ENCODE measurements at regions not wholly inside any gene's neighbourhood (a gene's known extent, or its start where the extent isn't known, plus 50 kb on each side); places are given as distances from the start of the nearest gene placed in this dataset.
A peak's percentile ranks its signal among the peaks of the same experiment; 100 is the strongest.

DNA sequence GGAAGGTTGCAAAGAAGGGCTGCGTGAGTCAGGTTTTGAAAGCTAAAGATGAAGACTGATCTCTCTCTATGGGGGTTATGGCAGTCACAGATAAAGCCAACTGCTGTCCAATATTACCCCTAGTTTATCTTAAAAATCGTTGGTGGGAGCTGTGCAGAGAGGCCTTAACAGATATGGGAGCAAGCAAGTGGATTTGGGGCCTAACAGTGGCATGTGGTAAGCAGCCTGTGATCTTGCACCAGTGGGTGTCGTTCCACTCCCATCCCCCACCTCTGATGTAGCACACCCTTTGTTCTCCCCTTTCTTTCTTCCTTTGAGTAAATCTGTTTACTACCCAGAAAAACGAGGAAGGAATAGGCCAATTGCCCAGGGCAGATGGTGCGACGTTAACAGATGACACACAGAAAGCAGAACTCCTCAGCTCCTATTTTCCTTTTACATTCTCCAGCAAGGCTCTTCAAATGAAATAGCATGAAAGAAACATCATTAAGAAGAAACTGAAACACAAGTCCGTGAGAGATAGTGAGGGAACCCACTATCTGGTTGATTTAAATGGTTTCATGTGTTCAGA is 274.1 kb upstream of the CITED2 start:
- no peak for DNase-seq
- H3K27me3 Mint-ChIP-seq (ENCODE audit: unreplicated experiment) = no peaks in the 10 kb centered on the region
- H3K4me3 Mint-ChIP-seq (ENCODE audit: unreplicated experiment) = no peak overlapping the region
- peak overlapping the region; percentile 93 for H3K27ac Mint-ChIP-seq (ENCODE audit: unreplicated experiment)
- peaks cover 22% of the 10 kb centered on the region for H3K4me1 Mint-ChIP-seq (ENCODE audit: low read depth, unreplicated experiment)
- peaks cover 4% of the 10 kb centered on the region for H3K36me3 Mint-ChIP-seq (ENCODE audit: unreplicated experiment)
- TF ChIP-seq CTCF (IDR thresholded peaks at IDR 0.05; ENCODE audit: partially characterized antibody, unreplicated experiment) = no peak
- no peaks in the 10 kb centered on the region for H3K9me3 Mint-ChIP-seq (ENCODE audit: unreplicated experiment)

DNA sequence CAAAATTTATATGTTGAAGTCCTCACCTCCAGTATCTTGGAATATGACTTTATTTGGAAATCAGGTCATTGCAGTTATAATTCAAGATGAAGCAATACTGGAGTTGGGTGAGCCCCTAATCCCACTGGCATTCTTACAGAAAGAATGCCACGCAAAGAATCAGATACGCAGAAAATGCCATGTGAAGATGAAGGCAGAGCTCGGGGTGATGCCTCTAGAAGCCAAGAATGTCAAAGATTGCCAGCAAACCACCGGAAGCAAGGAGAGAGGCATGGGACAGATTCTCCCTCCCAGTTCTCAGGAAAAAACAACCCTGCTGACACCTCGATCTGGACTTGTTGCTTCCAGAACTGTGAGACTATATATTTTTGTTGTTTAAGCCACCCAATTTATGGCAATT is 273.4 kb upstream of the CITED2 start:
- Mint-ChIP-seq H3K4me1 (ENCODE audit: low read depth, unreplicated experiment) (peaks cover 22% of the 10 kb centered on the region), H3K36me3 (ENCODE audit: unreplicated experiment) (peaks cover 4% of the 10 kb centered on the region), H3K27ac (ENCODE audit: unreplicated experiment) (peak overlapping the region; percentile 93), H3K9me3 (ENCODE audit: unreplicated experiment) (no peaks in the 10 kb centered on the region), H3K4me3 (ENCODE audit: unreplicated experiment) (no peak overlapping the region), H3K27me3 (ENCODE audit: unreplicated experiment) (no peaks in the 10 kb centered on the region)
- TF ChIP-seq CTCF (IDR thresholded peaks at IDR 0.05; ENCODE audit: partially characterized antibody, unreplicated experiment) = no peak
- DNase-seq = no peak

DNA sequence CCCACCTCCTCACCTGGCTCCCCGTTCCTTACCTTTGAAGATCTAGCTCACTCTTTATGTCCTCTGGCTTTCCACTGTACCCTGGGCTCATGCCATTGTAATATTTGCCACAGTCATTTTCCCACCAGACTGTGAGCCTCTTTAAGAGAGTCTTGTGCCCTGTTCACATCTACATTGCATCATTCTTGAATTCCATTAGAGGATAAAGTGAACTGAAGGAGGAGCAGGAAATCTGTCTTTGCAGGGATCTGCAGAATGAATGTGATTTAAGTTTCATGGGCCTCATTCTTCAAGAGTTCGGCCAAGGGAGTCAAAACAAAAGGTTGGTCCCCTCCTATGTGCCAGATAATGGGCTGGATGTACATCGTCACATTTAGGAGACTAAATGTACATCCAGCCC is 272.6 kb upstream of the CITED2 start:
- Mint-ChIP-seq H3K4me3 (ENCODE audit: unreplicated experiment) (no peak overlapping the region), H3K27me3 (ENCODE audit: unreplicated experiment) (no peaks in the 10 kb centered on the region)

GRCh38 chr6:139644821-139645220 is 270.4 kb upstream of the CITED2 start:
- no peak for DNase-seq
- peaks cover 4% of the 10 kb centered on the region for H3K36me3 Mint-ChIP-seq (ENCODE audit: unreplicated experiment)
- no peak overlapping the region for H3K27ac Mint-ChIP-seq (ENCODE audit: unreplicated experiment)
- no peak overlapping the region for H3K4me3 Mint-ChIP-seq (ENCODE audit: unreplicated experiment)
- peaks cover 16% of the 10 kb centered on the region for H3K4me1 Mint-ChIP-seq (ENCODE audit: low read depth, unreplicated experiment)
- no peaks in the 10 kb centered on the region for H3K9me3 Mint-ChIP-seq (ENCODE audit: unreplicated experiment)
- no peak for TF ChIP-seq CTCF (IDR thresholded peaks at IDR 0.05; ENCODE audit: partially characterized antibody, unreplicated experiment)
- no peaks in the 10 kb centered on the region for H3K27me3 Mint-ChIP-seq (ENCODE audit: unreplicated experiment)

More for the DNA sequence above, 272.6 kb upstream of the CITED2 start:
- Mint-ChIP-seq H3K36me3 (ENCODE audit: unreplicated experiment) (peaks cover 4% of the 10 kb centered on the region), H3K27ac (ENCODE audit: unreplicated experiment) (no peak overlapping the region), H3K9me3 (ENCODE audit: unreplicated experiment) (no peaks in the 10 kb centered on the region), H3K4me1 (ENCODE audit: low read depth, unreplicated experiment) (peaks cover 22% of the 10 kb centered on the region)
- DNase-seq = no peak
- no peak for TF ChIP-seq CTCF (IDR thresholded peaks at IDR 0.05; ENCODE audit: partially characterized antibody, unreplicated experiment)

DNA sequence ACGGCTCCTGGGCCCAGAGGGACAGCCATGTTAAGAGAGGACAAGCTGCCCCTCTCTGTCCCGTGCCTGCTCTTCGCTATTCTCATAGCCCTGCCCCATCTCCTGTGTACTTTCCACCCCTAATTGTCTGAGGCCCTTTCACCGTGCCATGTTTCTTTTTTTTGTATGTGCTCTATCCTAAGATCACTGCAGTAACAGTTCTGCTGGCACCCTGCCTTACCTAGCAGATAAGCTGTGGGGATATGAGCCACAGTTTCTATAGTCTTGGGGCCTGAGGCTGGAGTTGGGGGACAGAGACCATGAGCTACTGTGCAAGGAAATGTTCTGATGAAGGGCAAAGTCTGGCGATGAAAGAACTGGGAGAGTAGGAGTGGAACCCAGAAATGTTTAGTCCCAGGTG is 269.5 kb upstream of the CITED2 start:
- Mint-ChIP-seq H3K36me3 (ENCODE audit: unreplicated experiment) (peaks cover 4% of the 10 kb centered on the region), H3K9me3 (ENCODE audit: unreplicated experiment) (no peaks in the 10 kb centered on the region), H3K27ac (ENCODE audit: unreplicated experiment) (no peak overlapping the region), H3K27me3 (ENCODE audit: unreplicated experiment) (no peaks in the 10 kb centered on the region), H3K4me1 (ENCODE audit: low read depth, unreplicated experiment) (peaks cover 10% of the 10 kb centered on the region), H3K4me3 (ENCODE audit: unreplicated experiment) (no peak overlapping the region)
- DNase-seq = no peak
- no peak for TF ChIP-seq CTCF (IDR thresholded peaks at IDR 0.05; ENCODE audit: partially characterized antibody, unreplicated experiment)

Data from glutamatergic neuron (in vitro differentiated cells).